ENCODE measurements at regions not wholly inside any gene's neighbourhood (a gene's known extent, or its start where the extent isn't known, plus 50 kb on each side); places are given as distances from the start of the nearest gene placed in this dataset.
A peak's percentile ranks its signal among the peaks of the same experiment; 100 is the strongest.

GRCh38 chr4:104592183-104592582 lies 97.5 kb upstream of the CXXC4 start:
- Histone ChIP-seq H3K27ac (ENCODE audit: low read depth, low read length) (no peak overlapping the region), H3K9me3 (ENCODE audit: control insufficient read depth, insufficient read depth, low read length) (no peaks in the 10 kb centered on the region), H3K27me3 (ENCODE audit: control insufficient read depth, insufficient read depth, low read length) (no peaks in the 10 kb centered on the region), H3K4me1 (ENCODE audit: control insufficient read depth, insufficient read depth, low read length) (no peaks in the 10 kb centered on the region), H3K36me3 (ENCODE audit: control insufficient read depth, insufficient read depth, low read length) (no peaks in the 10 kb centered on the region), H3K4me3 (ENCODE audit: low read depth, low read length) (no peak overlapping the region)
- DNase-seq (ENCODE audit: low read depth in 4 of 6, low spot score in 6 of 6) = peak in 1 of 6 donors; percentile 35
- WGBS (ENCODE audit: insufficient coverage) = no CpG with 5 or more reads among the region's 2 CpGs

GRCh38 chr4:104593019-104593418 lies 98.3 kb upstream of the CXXC4 start:
- no peaks in the 10 kb centered on the region for H3K36me3 ChIP-seq (ENCODE audit: control insufficient read depth, insufficient read depth, low read length)
- no peak overlapping the region for H3K27ac ChIP-seq (ENCODE audit: low read depth, low read length)
- H3K4me1 ChIP-seq (ENCODE audit: control insufficient read depth, insufficient read depth, low read length) = no peaks in the 10 kb centered on the region
- peak overlapping the region; percentile 17 for H3K4me3 ChIP-seq (ENCODE audit: low read depth, low read length)
- WGBS (ENCODE audit: insufficient coverage) = 54% methylated on average over 7 of the region's 7 CpGs
- no peaks in the 10 kb centered on the region for H3K27me3 ChIP-seq (ENCODE audit: control insufficient read depth, insufficient read depth, low read length)
- DNase-seq (ENCODE audit: low read depth in 4 of 6, low spot score in 6 of 6) = peak in 2 of 6 donors; percentile 21 to 66
- H3K9me3 ChIP-seq (ENCODE audit: control insufficient read depth, insufficient read depth, low read length) = no peaks in the 10 kb centered on the region

- no peak for DNase-seq (ENCODE audit: low read depth in 4 of 6, low spot score in 6 of 6)
- H3K4me3 ChIP-seq (ENCODE audit: low read depth, low read length) = no peak overlapping the region
- no CpG with 5 or more reads among the region's 5 CpGs for WGBS (ENCODE audit: insufficient coverage)
- H3K27me3 ChIP-seq (ENCODE audit: control insufficient read depth, insufficient read depth, low read length) = no peaks in the 10 kb centered on the region
- no peak overlapping the region for H3K27ac ChIP-seq (ENCODE audit: low read depth, low read length)
- H3K9me3 ChIP-seq (ENCODE audit: control insufficient read depth, insufficient read depth, low read length) = no peaks in the 10 kb centered on the region
- H3K36me3 ChIP-seq (ENCODE audit: control insufficient read depth, insufficient read depth, low read length) = no peaks in the 10 kb centered on the region
- no peaks in the 10 kb centered on the region for H3K4me1 ChIP-seq (ENCODE audit: control insufficient read depth, insufficient read depth, low read length)
Observed at GRCh38 chr4:104596189-104596588, 101.5 kb upstream of the CXXC4 start.

- Histone ChIP-seq H3K27ac (ENCODE audit: low read depth, low read length) (no peak overlapping the region), H3K36me3 (ENCODE audit: control insufficient read depth, insufficient read depth, low read length) (no peaks in the 10 kb centered on the region), H3K4me3 (ENCODE audit: low read depth, low read length) (no peak overlapping the region), H3K27me3 (ENCODE audit: control insufficient read depth, insufficient read depth, low read length) (no peaks in the 10 kb centered on the region), H3K9me3 (ENCODE audit: control insufficient read depth, insufficient read depth, low read length) (peaks cover 4% of the 10 kb centered on the region), H3K4me1 (ENCODE audit: control insufficient read depth, insufficient read depth, low read length) (peaks cover 11% of the 10 kb centered on the region)
- no CpG with 5 or more reads among the region's 1 CpG for WGBS (ENCODE audit: insufficient coverage)
- DNase-seq (ENCODE audit: low read depth in 4 of 6, low spot score in 6 of 6) = no peak
Observed at GRCh38 chr4:104615496-104615895, 120.8 kb upstream of the CXXC4 start.

GRCh38 chr4:104615926-104616325 lies 121.2 kb upstream of the CXXC4 start:
- Histone ChIP-seq H3K27ac (ENCODE audit: low read depth, low read length) (no peak overlapping the region), H3K36me3 (ENCODE audit: control insufficient read depth, insufficient read depth, low read length) (no peaks in the 10 kb centered on the region), H3K9me3 (ENCODE audit: control insufficient read depth, insufficient read depth, low read length) (peaks cover 4% of the 10 kb centered on the region), H3K27me3 (ENCODE audit: control insufficient read depth, insufficient read depth, low read length) (no peaks in the 10 kb centered on the region), H3K4me3 (ENCODE audit: low read depth, low read length) (no peak overlapping the region), H3K4me1 (ENCODE audit: control insufficient read depth, insufficient read depth, low read length) (peaks cover 11% of the 10 kb centered on the region)
- DNase-seq (ENCODE audit: low read depth in 4 of 6, low spot score in 6 of 6) = no peak
- 92% methylated on average over 2 of the region's 2 CpGs for WGBS (ENCODE audit: insufficient coverage)

GRCh38 chr4:104616401-104616820 lies 121.7 kb upstream of the CXXC4 start:
- DNase-seq (ENCODE audit: low read depth in 4 of 6, low spot score in 6 of 6) = peak in 4 of 6 donors; percentile 40 to 73 (median 61)
- WGBS (ENCODE audit: insufficient coverage) = 28% methylated on average over 6 of the region's 6 CpGs
- Histone ChIP-seq H3K36me3 (ENCODE audit: control insufficient read depth, insufficient read depth, low read length) (no peaks in the 10 kb centered on the region), H3K27ac (ENCODE audit: low read depth, low read length) (no peak overlapping the region), H3K9me3 (ENCODE audit: control insufficient read depth, insufficient read depth, low read length) (peaks cover 4% of the 10 kb centered on the region), H3K4me3 (ENCODE audit: low read depth, low read length) (no peak overlapping the region), H3K27me3 (ENCODE audit: control insufficient read depth, insufficient read depth, low read length) (no peaks in the 10 kb centered on the region), H3K4me1 (ENCODE audit: control insufficient read depth, insufficient read depth, low read length) (peaks cover 11% of the 10 kb centered on the region)

GRCh38 chr4:104625706-104626105 lies 131.0 kb upstream of the CXXC4 start:
- Histone ChIP-seq H3K27ac (ENCODE audit: low read depth, low read length) (no peak overlapping the region), H3K36me3 (ENCODE audit: control insufficient read depth, insufficient read depth, low read length) (no peaks in the 10 kb centered on the region), H3K27me3 (ENCODE audit: control insufficient read depth, insufficient read depth, low read length) (no peaks in the 10 kb centered on the region), H3K4me1 (ENCODE audit: control insufficient read depth, insufficient read depth, low read length) (no peaks in the 10 kb centered on the region), H3K4me3 (ENCODE audit: low read depth, low read length) (no peak overlapping the region), H3K9me3 (ENCODE audit: control insufficient read depth, insufficient read depth, low read length) (no peaks in the 10 kb centered on the region)
- DNase-seq (ENCODE audit: low read depth in 4 of 6, low spot score in 6 of 6) = no peak
- no CpG with 5 or more reads among the region's 1 CpG for WGBS (ENCODE audit: insufficient coverage)

- Histone ChIP-seq H3K27ac (ENCODE audit: low read depth, low read length) (no peak overlapping the region), H3K36me3 (ENCODE audit: control insufficient read depth, insufficient read depth, low read length) (no peaks in the 10 kb centered on the region), H3K27me3 (ENCODE audit: control insufficient read depth, insufficient read depth, low read length) (no peaks in the 10 kb centered on the region), H3K4me1 (ENCODE audit: control insufficient read depth, insufficient read depth, low read length) (no peaks in the 10 kb centered on the region), H3K4me3 (ENCODE audit: low read depth, low read length) (no peak overlapping the region), H3K9me3 (ENCODE audit: control insufficient read depth, insufficient read depth, low read length) (no peaks in the 10 kb centered on the region)
- DNase-seq (ENCODE audit: low read depth in 4 of 6, low spot score in 6 of 6) = no peak
- WGBS (ENCODE audit: insufficient coverage) = no CpG with 5 or more reads among the region's 1 CpG
Observed at GRCh38 chr4:104629601-104630000, 134.9 kb upstream of the CXXC4 start.

- Histone ChIP-seq H3K4me1 (ENCODE audit: control insufficient read depth, insufficient read depth, low read length) (no peaks in the 10 kb centered on the region), H3K36me3 (ENCODE audit: control insufficient read depth, insufficient read depth, low read length) (no peaks in the 10 kb centered on the region), H3K9me3 (ENCODE audit: control insufficient read depth, insufficient read depth, low read length) (no peaks in the 10 kb centered on the region), H3K27me3 (ENCODE audit: control insufficient read depth, insufficient read depth, low read length) (no peaks in the 10 kb centered on the region), H3K27ac (ENCODE audit: low read depth, low read length) (no peak overlapping the region), H3K4me3 (ENCODE audit: low read depth, low read length) (no peak overlapping the region)
- no CpG with 5 or more reads among the region's 1 CpG for WGBS (ENCODE audit: insufficient coverage)
- DNase-seq (ENCODE audit: low read depth in 4 of 6, low spot score in 6 of 6) = no peak
Observed at GRCh38 chr4:104630272-104630671, 135.6 kb upstream of the CXXC4 start.

- no peak overlapping the region for H3K27ac ChIP-seq (ENCODE audit: low read depth, low read length)
- WGBS (ENCODE audit: insufficient coverage) = no CpG with 5 or more reads among the region's 1 CpG
- H3K4me3 ChIP-seq (ENCODE audit: low read depth, low read length) = no peak overlapping the region
Observed at GRCh38 chr4:104631000-104631399, 136.3 kb upstream of the CXXC4 start.

More at GRCh38 chr4:104631000-104631399, 136.3 kb upstream of the CXXC4 start:
- H3K36me3 ChIP-seq (ENCODE audit: control insufficient read depth, insufficient read depth, low read length) = no peaks in the 10 kb centered on the region
- H3K4me1 ChIP-seq (ENCODE audit: control insufficient read depth, insufficient read depth, low read length) = no peaks in the 10 kb centered on the region
- no peak for DNase-seq (ENCODE audit: low read depth in 4 of 6, low spot score in 6 of 6)
- H3K27me3 ChIP-seq (ENCODE audit: control insufficient read depth, insufficient read depth, low read length) = no peaks in the 10 kb centered on the region
- H3K9me3 ChIP-seq (ENCODE audit: control insufficient read depth, insufficient read depth, low read length) = no peaks in the 10 kb centered on the region
